GM21576 (cell line): ENCODE measurements at regions not wholly inside any gene's neighbourhood (a gene's known extent, or its start where the extent isn't known, plus 50 kb on each side); places are given as distances from the start of the nearest gene placed in this dataset.

ENCODE experiments used
- ATAC-seq: cut with Tn5 transposase; IDR thresholded peaks from one replicate; pipeline ENCODE4 v1.9.1; 2021; ENCODE audit warnings: mild to moderate bottlenecking, moderate library complexity; ENCODE audit not compliant: unreplicated experiment

GRCh38 chr12:13769966-13770365 lies 211.4 kb downstream of the GRIN2B start:
- no peak for ATAC-seq

GRCh38 chr12:13769273-13769672 lies 212.1 kb downstream of the GRIN2B start:
- ATAC-seq: no peak

- ATAC-seq: no peak
Measured at GRCh38 chr12:13764748-13765147, 216.7 kb downstream of the GRIN2B start.

GRCh38 chr12:13749389-13749788 lies 232.0 kb downstream of the GRIN2B start:
- ATAC-seq: no peak

GRCh38 chr12:13745111-13745860 lies 236.1 kb downstream of the GRIN2B start:
- no peak for ATAC-seq

- no peak for ATAC-seq
Measured at GRCh38 chr12:13744561-13744960, 236.8 kb downstream of the GRIN2B start.

- no peak for ATAC-seq
Measured at GRCh38 chr12:13740149-13740545, 241.3 kb downstream of the GRIN2B start.

GRCh38 chr12:13735734-13736133 lies 245.7 kb downstream of the GRIN2B start:
- ATAC-seq: no peak

- no peak for ATAC-seq
Measured at GRCh38 chr12:13734584-13735152, 246.7 kb downstream of the GRIN2B start.

- no peak for ATAC-seq
Measured at GRCh38 chr12:13727707-13728195, 253.7 kb downstream of the GRIN2B start.

GRCh38 chr12:13725049-13725448 lies 256.4 kb downstream of the GRIN2B start:
- no peak for ATAC-seq

GRCh38 chr12:13724136-13724535 lies 257.3 kb downstream of the GRIN2B start:
- no peak for ATAC-seq

GRCh38 chr12:13719986-13720385 lies 261.4 kb downstream of the GRIN2B start:
- no peak for ATAC-seq

- ATAC-seq: no peak
Measured at GRCh38 chr12:13718271-13718670, 263.1 kb downstream of the GRIN2B start.

GRCh38 chr12:13716119-13716518 lies 265.3 kb downstream of the GRIN2B start:
- no peak for ATAC-seq

- ATAC-seq: no peak
Measured at GRCh38 chr12:13713556-13714410, 267.6 kb downstream of the GRIN2B start.

GRCh38 chr12:13707829-13708228 lies 273.6 kb downstream of the GRIN2B start:
- ATAC-seq: no peak

GRCh38 chr12:13702381-13702780 lies 279.0 kb downstream of the GRIN2B start:
- no peak for ATAC-seq

GRCh38 chr12:13701502-13701901 lies 279.9 kb downstream of the GRIN2B start:
- ATAC-seq: no peak

GRCh38 chr12:13697973-13698372 lies 283.4 kb downstream of the GRIN2B start:
- no peak for ATAC-seq

- ATAC-seq: no peak
Measured at GRCh38 chr12:13695781-13696180, 285.6 kb downstream of the GRIN2B start.

- ATAC-seq: no peak
Measured at GRCh38 chr12:13692332-13692731, 289.1 kb downstream of the GRIN2B start.
